SH-SY5Y (cell line): ENCODE measurements at regions not wholly inside any gene's neighbourhood (a gene's known extent, or its start where the extent isn't known, plus 50 kb on each side); places are given as distances from the start of the nearest gene placed in this dataset.

ENCODE experiments used
- GATA2 ChIP-seq: IDR thresholded peaks from 2 replicates; pipeline ENCODE4 v1.6.1; 2011; ENCODE audit warnings: mild to moderate bottlenecking, low read depth, low read length
- GATA3 ChIP-seq: IDR thresholded peaks from 2 replicates; pipeline ENCODE4 v1.6.1; 2011; ENCODE audit warnings: low read depth, mild to moderate bottlenecking, low read length, moderate library complexity

DNA sequence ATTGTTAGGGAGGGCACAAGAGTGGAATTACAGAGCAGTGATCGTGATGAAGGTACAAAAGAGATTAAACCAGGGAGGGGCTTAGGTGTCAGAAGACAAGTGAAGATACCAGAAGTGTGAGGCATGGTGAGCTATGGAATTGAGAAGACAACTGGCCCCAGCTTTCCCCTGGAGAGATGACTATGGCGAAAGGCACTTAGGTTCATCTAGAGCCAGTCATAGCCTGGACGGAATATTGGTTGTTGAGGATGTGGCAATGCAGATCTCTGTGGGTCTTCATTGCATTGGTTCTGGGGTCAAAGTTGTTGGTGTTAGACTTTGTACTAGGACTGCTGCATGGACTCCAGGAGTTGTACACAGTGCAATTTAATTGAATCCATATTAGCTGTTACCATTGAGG is 115.7 kb downstream of the FASLG start:
- TF ChIP-seq GATA3 (no peak), GATA2 (no peak)
